HG03575 (cell line): ENCODE measurements at regions not wholly inside any gene's neighbourhood (a gene's known extent, or its start where the extent isn't known, plus 50 kb on each side); places are given as distances from the start of the nearest gene placed in this dataset.

ENCODE experiments used
- ATAC-seq: cut with Tn5 transposase; IDR thresholded peaks from one replicate; pipeline ENCODE4 v1.9.1; 2021; ENCODE audit not compliant: unreplicated experiment, insufficient number of reproducible peaks, low FRiP score; ENCODE audit errors: extremely low read depth

DNA sequence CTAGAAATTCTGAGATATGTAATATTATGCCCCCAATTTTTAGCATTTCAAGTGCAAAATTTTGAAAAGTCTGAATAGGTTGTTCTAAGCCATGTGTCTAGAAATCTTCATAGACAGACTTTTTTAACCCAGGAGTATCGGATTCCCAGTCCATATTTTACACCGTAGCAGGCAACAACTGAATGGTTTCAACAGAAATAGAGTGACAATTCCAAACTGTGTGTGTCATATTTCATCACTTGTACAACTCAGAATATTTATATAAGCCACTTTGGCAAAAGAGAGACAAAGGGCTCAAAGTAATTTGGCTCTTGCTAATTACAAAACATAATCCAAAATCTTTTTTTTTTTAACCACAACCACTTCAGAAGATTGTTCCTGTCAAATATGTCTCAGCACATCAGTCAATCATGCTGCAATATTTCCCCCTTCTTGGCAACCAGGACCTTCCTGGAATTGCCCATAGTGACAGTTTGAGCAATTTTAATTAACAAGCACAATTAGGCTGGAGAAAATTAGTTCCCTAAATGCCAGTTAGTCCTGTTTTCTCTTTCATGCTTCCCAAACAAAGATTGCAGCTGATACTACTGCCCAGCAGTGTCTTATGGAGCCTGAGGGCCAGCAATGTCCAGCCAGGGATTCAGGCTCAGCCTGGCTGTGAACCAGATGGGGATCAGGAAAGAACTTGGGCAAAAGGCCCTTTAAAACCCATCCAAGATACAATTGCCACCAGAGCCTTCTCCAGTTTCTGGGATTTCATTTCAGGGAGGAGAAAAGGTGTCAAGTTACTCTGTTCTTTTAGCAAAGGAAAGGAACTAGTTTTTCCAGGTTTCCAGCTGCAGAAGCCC, 533.3 kb upstream of the GHITM start:
- ATAC-seq: no peak

DNA sequence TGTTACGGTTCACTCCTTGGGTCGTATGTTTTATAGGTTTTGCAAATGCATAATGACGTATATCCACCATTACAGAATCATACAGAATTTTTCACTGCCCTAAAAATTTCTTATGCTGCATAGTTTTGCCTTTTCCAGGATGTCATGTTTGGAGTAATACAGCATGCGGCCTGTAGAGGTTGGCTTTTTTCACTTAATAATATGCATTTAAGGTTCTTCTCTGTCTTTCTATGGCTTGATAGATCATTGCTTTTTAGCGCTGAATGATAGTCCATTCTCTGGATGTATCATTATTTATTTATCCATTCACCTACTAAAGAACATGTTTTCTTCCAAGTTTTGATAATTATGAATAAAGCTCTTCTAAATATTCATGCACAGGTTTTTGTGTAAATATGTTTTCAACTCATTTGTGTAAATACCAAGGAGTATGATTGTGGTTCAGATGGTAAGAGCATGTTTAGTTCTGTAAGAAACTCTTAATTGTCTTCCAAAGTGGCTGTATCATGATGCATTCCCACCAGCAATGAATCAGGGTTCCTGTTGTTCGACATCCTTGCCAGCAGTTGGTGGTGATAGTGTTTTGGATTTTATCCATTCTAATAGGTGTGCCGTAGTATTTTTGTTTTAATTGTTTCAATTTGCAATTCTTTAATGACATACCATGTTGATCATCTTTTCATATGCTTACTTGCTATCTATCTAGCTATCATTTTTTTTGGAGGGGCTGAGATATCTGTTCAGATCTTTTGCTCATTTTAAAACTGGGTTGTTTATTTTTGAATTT, 531.2 kb upstream of the GHITM start:
- ATAC-seq: no peak

DNA sequence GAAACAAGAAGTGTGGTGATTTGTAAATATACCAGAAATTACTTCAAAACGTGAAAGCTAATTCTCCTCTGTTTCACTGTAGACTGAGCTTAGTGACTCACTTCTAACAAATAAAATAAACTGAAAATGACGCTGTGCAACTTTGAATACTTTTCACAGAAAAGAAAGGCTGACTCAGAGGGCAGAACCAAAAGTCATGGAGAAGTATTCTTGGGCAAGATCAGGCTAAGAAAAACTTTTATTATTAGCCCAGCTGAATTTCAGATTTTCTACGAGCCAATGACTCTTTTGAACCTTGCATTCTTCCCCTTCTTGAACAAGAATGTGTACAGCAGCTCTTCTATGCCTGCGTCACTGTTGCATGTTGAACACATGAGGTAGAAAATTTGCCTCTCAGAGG, 527.3 kb upstream of the GHITM start:
- no peak for ATAC-seq

DNA sequence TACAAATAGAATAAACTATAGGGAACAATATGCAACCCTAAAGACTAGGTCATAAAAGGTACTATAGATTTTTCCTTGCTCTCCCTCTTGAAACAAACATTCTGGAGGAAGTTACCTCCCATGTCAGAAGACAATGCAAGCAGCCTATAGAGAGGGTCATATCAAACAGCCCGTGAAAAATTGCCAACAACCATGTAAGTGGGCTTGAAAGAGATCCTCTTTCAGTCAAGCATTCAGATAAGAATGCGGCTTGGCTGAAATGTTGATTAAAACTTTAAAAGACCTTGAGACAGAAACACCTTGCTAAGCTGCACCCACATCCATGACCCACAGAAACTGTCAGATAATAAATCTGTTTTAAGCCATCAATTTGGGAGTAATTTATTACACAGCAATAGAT, 526.6 kb upstream of the GHITM start:
- ATAC-seq: no peak

DNA sequence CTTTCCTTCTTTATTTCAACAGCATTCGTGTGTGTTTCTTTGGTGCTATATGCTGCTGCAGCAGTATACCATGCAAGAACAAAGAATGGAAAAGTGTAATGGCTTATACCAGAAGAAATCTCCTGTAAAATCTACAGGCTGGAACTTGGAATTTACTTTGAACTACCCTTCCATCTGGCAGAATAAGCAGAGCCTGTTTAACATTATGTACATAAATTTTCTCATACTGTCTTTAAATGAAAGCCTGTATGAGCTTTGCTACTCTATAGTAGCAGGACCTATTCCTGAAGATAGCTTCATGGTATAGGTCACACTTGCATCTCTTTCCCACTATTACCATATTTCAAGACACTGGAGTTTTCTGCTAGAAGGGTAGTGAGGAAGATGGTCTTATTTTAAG, 522.1 kb upstream of the GHITM start:
- no peak for ATAC-seq

DNA sequence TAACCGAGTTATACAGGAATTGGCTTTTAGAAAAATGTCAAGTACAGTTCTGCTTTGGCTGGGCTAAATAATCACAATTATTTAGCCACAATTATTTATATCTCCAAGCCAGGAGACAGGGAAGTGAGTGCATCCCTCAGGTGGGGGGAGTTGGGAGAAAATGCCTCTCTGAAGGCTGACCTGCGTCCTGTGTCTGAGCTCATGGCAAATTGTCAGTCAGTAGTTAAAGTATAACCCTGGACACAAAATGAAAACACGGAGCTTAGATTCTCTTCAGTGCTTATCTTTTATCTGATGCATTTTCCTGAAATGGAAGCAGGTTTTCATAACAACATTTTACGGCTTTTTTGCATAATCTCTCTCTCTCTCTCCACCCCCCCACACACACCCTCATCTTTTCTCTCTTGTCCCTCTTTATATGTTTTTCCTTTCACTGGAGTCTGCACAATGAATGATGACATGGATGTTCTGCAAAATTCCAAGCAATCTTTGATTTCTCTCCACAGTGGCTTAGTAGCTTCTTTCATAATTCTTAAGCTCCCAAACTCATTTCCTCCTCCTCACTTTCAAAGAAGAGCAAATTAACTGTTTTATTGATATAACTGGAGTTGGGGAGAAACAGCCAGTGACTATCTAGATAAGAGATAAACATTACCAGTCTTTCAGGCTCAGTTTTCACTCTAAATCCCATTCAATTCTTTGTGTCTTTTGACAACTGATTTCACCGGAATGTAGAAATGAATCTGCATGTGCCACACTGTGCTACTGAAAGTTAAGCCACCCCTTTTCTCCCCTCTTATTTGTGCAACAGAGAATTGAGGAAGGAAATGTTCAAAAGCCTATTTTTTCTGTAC, 521.4 kb upstream of the GHITM start:
- ATAC-seq: no peak

DNA sequence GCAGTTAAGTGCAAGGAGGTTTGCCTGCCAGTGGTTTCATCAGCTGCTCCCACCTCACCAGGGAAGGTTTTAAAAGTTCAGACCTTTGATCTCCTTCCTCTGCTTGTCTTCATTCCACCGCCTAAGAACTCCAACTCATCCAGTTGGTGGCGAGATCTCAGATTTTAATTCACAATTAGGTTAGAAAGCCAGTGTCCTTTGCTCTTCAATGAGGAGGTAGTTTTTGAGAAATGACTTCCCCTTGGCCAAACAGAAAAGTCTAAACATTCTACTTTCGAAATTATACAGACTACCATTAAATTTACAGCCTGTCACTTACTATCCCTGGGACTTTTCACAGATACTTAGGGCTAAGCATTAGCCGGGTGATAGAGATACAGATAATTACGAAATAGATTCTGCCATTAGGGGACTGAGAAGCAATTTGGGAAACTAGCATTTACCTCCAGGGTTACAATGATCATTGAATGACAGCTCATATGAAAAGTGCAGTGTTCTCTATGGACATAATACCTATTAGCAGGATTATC, 513.4 kb upstream of the GHITM start:
- no peak for ATAC-seq

DNA sequence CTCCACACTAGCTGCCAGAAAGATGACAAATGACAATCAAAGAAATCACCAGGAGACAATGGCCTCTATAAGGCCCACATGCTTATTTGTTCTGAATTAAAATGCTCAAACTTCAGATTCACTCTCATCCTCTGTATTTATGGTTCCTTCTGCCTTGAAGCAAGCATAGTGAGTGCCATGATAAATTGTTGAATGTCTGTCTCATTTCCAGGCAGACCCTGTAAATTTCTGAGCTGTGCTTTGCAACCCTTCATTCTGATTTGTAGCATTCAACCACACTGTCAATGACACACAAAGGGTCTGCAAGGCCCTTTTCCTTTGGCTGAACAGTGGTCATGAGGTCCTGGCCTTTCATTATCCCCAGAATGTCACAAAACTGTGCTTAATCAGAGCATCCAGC, 506.6 kb upstream of the GHITM start:
- no peak for ATAC-seq

DNA sequence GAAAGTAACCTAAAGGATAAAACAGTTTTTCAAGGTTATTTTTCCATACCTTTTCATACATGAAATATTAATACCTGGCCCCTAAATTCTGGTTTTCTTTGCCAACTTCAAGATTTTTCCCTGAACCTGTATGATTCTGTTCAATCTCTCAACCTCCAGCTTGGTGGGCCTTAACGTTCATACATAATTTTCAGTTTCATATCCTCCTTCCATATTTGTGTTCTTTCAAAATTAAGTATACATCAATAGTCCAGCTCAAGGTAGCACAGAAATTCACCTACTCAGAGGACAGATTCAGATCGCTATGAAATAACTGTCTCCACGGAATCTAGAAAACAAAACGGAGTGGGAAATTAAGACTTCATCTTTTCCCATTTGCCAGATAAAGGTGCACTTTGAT, 505.8 kb upstream of the GHITM start:
- ATAC-seq: no peak

DNA sequence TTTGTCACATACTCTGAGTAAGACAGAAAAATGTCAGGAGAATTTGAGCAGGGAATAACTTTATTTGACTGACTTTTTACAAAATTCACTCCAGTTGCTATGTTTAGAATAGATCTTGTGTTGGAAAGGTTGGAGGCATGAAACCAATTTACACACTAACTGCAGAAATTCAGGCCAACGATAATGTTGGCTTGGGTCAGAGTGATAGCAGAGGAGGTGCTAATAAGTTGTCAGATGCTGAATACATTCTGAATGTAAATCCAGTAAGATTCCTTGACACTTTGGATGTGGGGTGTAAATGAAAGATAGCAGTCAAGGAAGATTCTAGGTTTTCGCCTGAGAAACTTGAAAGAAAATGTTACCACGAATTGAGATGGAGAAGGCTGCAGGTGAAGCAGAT, 502.5 kb upstream of the GHITM start:
- ATAC-seq: no peak

DNA sequence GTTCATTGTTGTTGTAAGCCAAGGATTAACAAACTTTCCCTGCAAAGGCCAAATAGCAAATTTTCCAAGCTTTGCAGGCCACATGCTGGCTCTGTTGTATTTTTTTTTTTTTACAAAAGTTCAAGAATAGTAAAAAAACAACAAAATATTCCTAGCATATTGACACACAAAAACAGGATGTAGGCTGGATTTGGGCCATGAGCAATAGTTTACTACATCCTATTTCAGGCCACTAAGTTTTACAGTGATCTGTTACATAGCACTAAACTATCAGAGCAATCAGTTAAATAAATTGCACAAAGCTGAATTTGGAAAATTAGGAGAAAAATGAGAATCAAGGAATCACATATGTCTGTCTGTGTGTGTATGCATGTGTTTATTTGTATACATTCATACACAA, 491.8 kb upstream of the GHITM start:
- no peak for ATAC-seq

DNA sequence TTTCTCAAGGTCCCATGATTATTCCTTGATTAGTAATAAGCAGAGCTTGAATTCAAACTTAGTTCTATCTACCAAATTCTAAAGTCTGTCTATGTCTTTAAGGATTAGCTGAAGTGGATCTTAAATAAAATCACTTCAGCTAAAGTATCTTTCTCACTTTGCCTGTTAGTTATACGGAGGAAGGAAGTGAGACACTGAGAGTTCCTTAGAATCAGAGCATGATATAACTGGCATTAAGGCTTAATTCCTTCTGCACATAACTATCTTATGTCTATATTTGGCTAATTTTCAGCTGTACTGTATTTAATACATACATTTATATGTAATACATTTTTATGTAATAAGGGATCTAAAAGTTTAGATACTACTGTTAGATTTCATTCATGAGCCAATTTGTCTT, 491.1 kb upstream of the GHITM start:
- ATAC-seq: no peak

DNA sequence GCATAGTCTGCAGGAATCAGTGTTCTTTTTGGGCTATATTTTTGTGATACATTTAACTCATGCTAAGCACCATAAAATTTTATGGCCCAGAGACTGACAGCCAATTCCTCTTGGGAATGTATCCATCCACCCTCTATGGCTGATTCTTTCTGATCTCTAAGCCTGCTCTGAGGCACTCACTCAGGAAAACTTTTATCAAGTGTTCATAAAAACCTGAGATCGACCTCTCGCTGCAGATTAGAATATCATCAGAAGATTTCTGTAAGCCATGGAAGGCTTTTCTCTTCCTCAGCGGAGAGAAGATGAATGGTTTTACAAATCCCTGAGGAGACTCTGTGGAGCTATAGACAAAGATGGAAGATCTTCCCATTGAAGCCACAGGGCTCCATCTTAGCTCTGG, 489.8 kb upstream of the GHITM start:
- no peak for ATAC-seq

DNA sequence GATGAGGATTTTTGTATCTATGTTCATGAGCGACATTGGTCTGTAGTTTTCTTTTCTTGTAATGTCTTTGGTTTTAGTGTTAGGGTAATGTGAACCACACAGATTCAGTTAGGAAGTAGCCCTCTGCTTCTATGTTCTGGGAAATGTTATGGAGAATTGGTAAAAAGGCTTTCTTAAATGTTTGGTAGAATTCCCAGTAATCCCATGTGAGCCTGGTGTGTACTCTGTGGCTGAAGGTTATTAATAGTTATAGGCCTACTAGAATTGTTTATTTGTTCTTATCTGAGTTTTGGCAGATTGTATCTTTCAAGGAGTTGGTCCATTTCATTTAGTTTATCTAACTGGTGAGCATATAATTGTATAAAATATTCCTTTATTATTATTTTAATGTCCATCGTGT, 484.6 kb upstream of the GHITM start:
- no peak for ATAC-seq

DNA sequence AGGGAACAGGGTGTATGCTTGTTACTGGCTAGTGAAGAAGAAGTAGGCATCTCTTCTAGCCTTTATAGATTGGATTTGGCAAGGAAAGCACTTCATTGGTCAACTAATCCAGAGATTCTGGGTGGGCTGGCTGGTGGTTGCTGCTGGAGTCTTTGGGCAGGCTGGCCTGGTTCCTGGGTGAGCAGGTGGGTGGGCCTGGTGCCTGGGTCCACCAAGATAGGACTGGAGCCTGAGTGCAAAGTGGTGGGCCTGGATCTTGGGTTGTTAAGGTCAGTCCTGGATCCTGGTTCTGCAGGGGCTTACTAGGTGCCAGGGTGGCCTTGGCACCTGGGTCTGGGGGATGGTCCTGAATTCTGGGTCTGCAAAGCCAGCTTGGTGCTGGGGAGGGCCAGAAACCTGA, 482.4 kb upstream of the GHITM start:
- no peak for ATAC-seq

DNA sequence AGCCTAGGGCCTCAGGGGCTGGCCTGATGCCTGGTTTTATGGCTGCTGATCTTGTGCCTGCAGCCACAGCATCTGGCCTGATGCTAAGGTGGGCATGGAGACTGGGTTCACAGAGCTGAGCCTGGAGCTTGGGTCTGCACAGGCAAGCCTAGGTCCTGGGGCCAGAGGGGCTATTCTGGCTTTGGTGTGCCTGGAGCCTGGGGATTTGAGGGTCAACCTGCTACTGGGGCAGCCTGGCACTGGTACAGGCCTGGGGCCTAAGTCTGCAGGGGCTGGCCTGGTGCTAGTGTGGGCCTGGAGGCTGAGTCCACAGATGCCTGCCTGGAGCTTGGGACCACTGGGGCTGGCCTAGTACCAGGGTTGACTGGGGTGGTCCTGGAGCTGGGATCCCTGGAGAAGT, 481.8 kb upstream of the GHITM start:
- no peak for ATAC-seq

DNA sequence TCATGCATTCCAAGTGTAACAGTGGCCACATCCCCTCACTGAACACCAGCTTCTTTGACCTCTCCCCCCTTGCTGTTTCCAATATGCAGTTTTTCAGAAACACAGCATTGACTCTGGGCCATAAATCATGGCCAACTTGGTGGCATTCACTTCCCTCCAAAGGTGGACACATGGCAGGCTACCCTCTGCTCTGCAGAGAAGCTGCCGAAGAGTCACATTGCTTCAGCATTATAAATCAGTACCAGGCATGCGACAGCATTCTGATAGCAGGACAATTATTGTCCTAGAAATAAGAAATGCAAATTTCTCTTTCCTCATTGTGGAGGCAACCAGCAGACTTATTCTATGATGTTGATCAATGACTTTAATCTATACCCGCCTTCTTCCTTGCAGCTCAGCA, 475.4 kb upstream of the GHITM start:
- no peak for ATAC-seq

DNA sequence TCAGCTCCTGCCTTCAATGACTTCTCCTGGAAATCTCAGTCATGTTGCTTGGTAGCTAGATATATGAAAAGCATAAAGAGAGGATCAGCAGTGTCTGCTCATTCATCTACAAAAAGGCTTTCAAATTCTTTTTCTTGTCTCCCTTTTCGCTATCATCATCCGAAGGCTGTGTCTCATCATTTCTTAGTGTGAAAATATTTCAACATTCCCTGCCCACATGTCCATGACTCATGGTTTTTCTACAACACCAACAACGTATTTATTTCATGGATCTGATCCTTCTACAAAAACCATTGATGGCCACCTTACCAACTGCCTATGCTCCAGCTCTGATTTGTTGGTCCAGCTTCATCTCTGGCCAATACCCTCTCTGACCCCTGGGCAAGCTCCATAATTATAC, 472.5 kb upstream of the GHITM start:
- no peak for ATAC-seq

DNA sequence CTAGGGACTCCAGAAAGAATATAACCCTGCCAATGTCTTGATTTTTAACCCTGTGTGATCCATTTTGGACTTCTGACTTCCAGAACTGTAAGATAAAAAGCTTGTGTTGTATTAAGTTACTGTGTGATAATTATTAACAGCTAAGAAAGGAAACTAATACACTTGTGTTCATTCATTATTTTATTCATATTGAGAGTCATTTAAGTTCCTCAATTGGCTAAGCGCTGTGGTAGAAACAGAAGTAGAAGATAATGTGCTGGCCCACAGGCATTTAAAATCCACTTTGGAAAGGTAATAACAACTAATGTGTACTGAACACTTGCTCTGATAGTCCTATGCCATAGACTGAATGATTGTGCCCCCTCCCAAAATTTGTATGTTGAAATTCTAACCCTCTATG, 471.7 kb upstream of the GHITM start:
- no peak for ATAC-seq
